Upper lobe of left lung (tissue), 6 donors: ENCODE measurements at regions not wholly inside any gene's neighbourhood (a gene's known extent, or its start where the extent isn't known, plus 50 kb on each side); places are given as distances from the start of the nearest gene placed in this dataset.
A peak's percentile ranks its signal among the peaks of the same experiment; 100 is the strongest.

Experiments
- ATAC-seq, 2 donors: fragments of 200-7000 bp; cut with Tn5 transposase; one replicate each; pipeline ENCODE4 v1.9.1; 2022; ENCODE audit warnings: mild to moderate bottlenecking in 2 of 2, moderate library complexity in 2 of 2; ENCODE audit not compliant: low FRiP score in 2 of 2
- DNase-seq, 2 donors: peaks; one replicate each; pipeline ENCODE4 v3.0.0-alpha.2; 2019 to 2020
- H3K27ac ChIP-seq, 4 donors: fragments of 200-600 bp; sonication (generic); one replicate each; pipeline ENCODE4 v1.5.1; 2016 to 2019
- H3K27me3 ChIP-seq, 4 donors: fragments of 200-600 bp; sonication (generic); one replicate each; pipeline ENCODE4 v1.5.1; 2017 to 2019
- H3K36me3 ChIP-seq, 4 donors: fragments of 200-600 bp; sonication (generic); one replicate each; pipeline ENCODE4 v1.5.1; 2016 to 2019
- H3K4me1 ChIP-seq, 4 donors: fragments of 200-600 bp; sonication (generic); one replicate each; pipeline ENCODE4 v1.5.1; 2018 to 2019
- H3K4me3 ChIP-seq, 4 donors: fragments of 200-600 bp; sonication (generic); one replicate each; pipeline ENCODE4 v1.5.1; 2017 to 2019; ENCODE audit warnings: mild to moderate bottlenecking in 2 of 4, moderate library complexity in 1 of 4
- H3K9me3 ChIP-seq, 4 donors: fragments of 200-600 bp; sonication (generic); one replicate each; pipeline ENCODE4 v1.5.1; 2018 to 2019
- CTCF ChIP-seq, 6 experiments: fragments of 450-650 bp in 4 of 6; fragments of 200-600 bp in 2 of 6; sonication (generic) in 2 of 6; IDR thresholded peaks; one replicate each; pipeline ENCODE4 v1.5.1; 2016 to 2019; ENCODE audit warnings: antibody characterized with exemption in 6 of 6
- EP300 ChIP-seq, 4 donors: sonication (generic); formaldehyde crosslinking; IDR thresholded peaks; one replicate each; pipeline ENCODE4 v1.5.1; 2017; ENCODE audit warnings: antibody characterized with exemption in 4 of 4, control low read depth in 2 of 4
- POLR2A ChIP-seq, 4 donors: fragments of 450-650 bp; IDR thresholded peaks; one replicate each; pipeline ENCODE4 v1.5.1; 2016 to 2017; ENCODE audit warnings: antibody characterized with exemption in 4 of 4, mild to moderate bottlenecking in 2 of 4
- POLR2AphosphoS5 ChIP-seq, 2 donors: sonication (generic); formaldehyde crosslinking; IDR thresholded peaks; one replicate each; pipeline ENCODE4 v1.5.1; 2017; ENCODE audit warnings: antibody characterized with exemption in 2 of 2
- WGBS, 2 donors: methylation state at CpG; one replicate each; pipeline ENCODE4 v1.1.5; 2017 to 2018; 5-methylcytosine and 5-hydroxymethylcytosine counted together
- donor health status: DM: no; HTN: no; CAD: no; lungs with moderate emphysema.
- donor health status: DM: no; HTN: yes; CAD: no; lungs with severe emphysema.

DNA sequence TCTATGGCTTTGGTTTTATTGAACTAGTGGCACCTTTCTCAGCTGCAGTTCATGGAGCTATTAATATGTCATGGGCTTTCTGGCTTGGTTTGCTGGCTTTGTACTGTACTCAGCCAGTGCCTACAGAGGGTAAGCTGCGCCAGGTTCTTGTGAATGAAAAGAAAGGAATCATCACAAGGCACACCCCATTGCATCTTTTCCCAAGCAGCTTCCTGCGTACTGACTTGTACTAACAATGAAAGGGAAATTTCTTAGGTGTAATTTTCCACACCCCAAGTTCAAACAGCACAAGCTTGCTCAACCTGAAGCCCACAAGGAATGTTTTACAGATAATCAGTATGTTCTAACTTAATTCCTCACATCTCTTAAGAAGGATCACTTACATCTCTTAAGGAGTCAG is 78.0 kb upstream of the TNFSF18 start:
- H3K4me3 ChIP-seq: no peak overlapping the region
- ATAC-seq (no peak), DNase-seq (peak in 1 of 2 donors; percentile 33)
- peak overlapping the region in 2 of 4 donors; percentile 46 to 57 for H3K27ac ChIP-seq
- H3K27me3 ChIP-seq: no peaks in the 10 kb centered on the region
- no peaks in the 10 kb centered on the region for H3K36me3 ChIP-seq
- TF ChIP-seq POLR2AphosphoS5 (IDR thresholded peaks at IDR 0.05): no peak
- no peak for TF ChIP-seq POLR2A (IDR thresholded peaks at IDR 0.05)
- no peak for TF ChIP-seq EP300 (IDR thresholded peaks at IDR 0.05)
- TF ChIP-seq CTCF (IDR thresholded peaks at IDR 0.05): no peak
- H3K4me1 ChIP-seq: peaks cover 0 to 6% (median under 1%) of the 10 kb centered on the region in 4 donors
- 67 to 69% methylated on average over 2 of the region's 2 CpGs for WGBS, 2 donors
- no peaks in the 10 kb centered on the region for H3K9me3 ChIP-seq

- peaks cover 8 to 16% (median 10%) of the 10 kb centered on the region in 4 donors for H3K4me1 ChIP-seq
- no peaks in the 10 kb centered on the region for H3K36me3 ChIP-seq
- WGBS, 2 donors: 66 to 77% methylated on average over 12 of the region's 12 CpGs
- peak overlapping the region in 2 of 4 donors; percentile 46 to 57 for H3K27ac ChIP-seq
- ATAC-seq (no peak), DNase-seq (peak in 1 of 2 donors; percentile 62)
- no peak for TF ChIP-seq EP300 (IDR thresholded peaks at IDR 0.05)
- no peak for TF ChIP-seq POLR2AphosphoS5 (IDR thresholded peaks at IDR 0.05)
- no peak for TF ChIP-seq CTCF (IDR thresholded peaks at IDR 0.05)
- no peak for TF ChIP-seq POLR2A (IDR thresholded peaks at IDR 0.05)
- H3K27me3 ChIP-seq: no peaks in the 10 kb centered on the region
- no peak overlapping the region for H3K4me3 ChIP-seq
- no peaks in the 10 kb centered on the region for H3K9me3 ChIP-seq
These were observed 76.9 kb upstream of the TNFSF18 start for GRCh38 chr1:173127369-173128307.

- no peaks in the 10 kb centered on the region for H3K27me3 ChIP-seq
- no peak overlapping the region for H3K4me3 ChIP-seq
- no peaks in the 10 kb centered on the region for H3K9me3 ChIP-seq
- WGBS, 2 donors: 66 to 68% methylated on average over 2 of the region's 2 CpGs
- H3K36me3 ChIP-seq: no peaks in the 10 kb centered on the region
- TF ChIP-seq POLR2AphosphoS5 (IDR thresholded peaks at IDR 0.05) (no peak), EP300 (IDR thresholded peaks at IDR 0.05) (no peak), CTCF (IDR thresholded peaks at IDR 0.05) (no peak), POLR2A (IDR thresholded peaks at IDR 0.05) (no peak)
- ATAC-seq (no peak), DNase-seq (no peak)
- no peak overlapping the region for H3K27ac ChIP-seq
- peaks cover 17 to 21% (median 19%) of the 10 kb centered on the region in 4 donors for H3K4me1 ChIP-seq
These were observed 75.7 kb upstream of the TNFSF18 start for GRCh38 chr1:173126421-173126820.

GRCh38 chr1:173122958-173123852 is 72.5 kb upstream of the TNFSF18 start:
- Histone ChIP-seq H3K4me3 (peak overlapping the region in 3 of 4 donors; percentile 12 to 28 (median 27)), H3K9me3 (no peaks in the 10 kb centered on the region), H3K4me1 (peaks cover 16 to 20% (median 18%) of the 10 kb centered on the region in 4 donors), H3K27me3 (no peaks in the 10 kb centered on the region), H3K27ac (peak overlapping the region; percentile 76 to 82 (median 80)), H3K36me3 (no peaks in the 10 kb centered on the region)
- TF ChIP-seq CTCF (IDR thresholded peaks at IDR 0.05) (no peak), POLR2AphosphoS5 (IDR thresholded peaks at IDR 0.05) (peak; percentile 55 to 66), POLR2A (IDR thresholded peaks at IDR 0.05) (peak in 1 of 4 donors; percentile 28), EP300 (IDR thresholded peaks at IDR 0.05) (peak in 2 of 4 donors; percentile 4 to 56)
- DNase-seq (peak in 1 of 2 donors; percentile 81), ATAC-seq (peak; percentile 85 to 94)
- WGBS, 2 donors: 14 to 21% methylated on average over 11 to 12 of the region's 12 CpGs
